ENCODE measurements at regions not wholly inside any gene's neighbourhood (a gene's known extent, or its start where the extent isn't known, plus 50 kb on each side); places are given as distances from the start of the nearest gene placed in this dataset.

GRCh38 chr10:57694956-57695608, 572.6 kb downstream of the IPMK start:
- H3K36me3 ChIP-seq = no peaks in the 10 kb centered on the region
- no peaks in the 10 kb centered on the region for H3K4me1 ChIP-seq
- H3K4me3 ChIP-seq = no peak overlapping the region
- 58 to 60% methylated on average over 3 of the region's 3 CpGs for WGBS, 2 donors
- H3K27ac ChIP-seq = no peak overlapping the region
- no peak for DNase-seq
- no peaks in the 10 kb centered on the region for H3K9me3 ChIP-seq
- H3K27me3 ChIP-seq = no peaks in the 10 kb centered on the region
- no peak for TF ChIP-seq CTCF (IDR thresholded peaks at IDR 0.05)
- no peak for TF ChIP-seq POLR2A (IDR thresholded peaks at IDR 0.05)
- intact Hi-C loops (cut with DNase I) = no loop called here

- WGBS, 2 donors = 52 to 60% methylated on average over 2 of the region's 2 CpGs
- intact Hi-C loops (cut with DNase I) = no loop called here
- H3K27me3 ChIP-seq = no peaks in the 10 kb centered on the region
These were observed 575.3 kb downstream of the IPMK start for GRCh38 chr10:57692255-57692980.

GRCh38 chr10:57689596-57690297, 577.9 kb downstream of the IPMK start:
- DNase-seq = no peak
- no peak for TF ChIP-seq POLR2A (IDR thresholded peaks at IDR 0.05)
- no peak for TF ChIP-seq CTCF (IDR thresholded peaks at IDR 0.05)
- H3K36me3 ChIP-seq = no peaks in the 10 kb centered on the region
- no peak overlapping the region for H3K4me3 ChIP-seq
- intact Hi-C loops (cut with DNase I) = no loop called here
- no peaks in the 10 kb centered on the region for H3K4me1 ChIP-seq
- no peaks in the 10 kb centered on the region for H3K27me3 ChIP-seq
- H3K27ac ChIP-seq = no peak overlapping the region
- WGBS, 2 donors = 55 to 62% methylated on average over 5 of the region's 5 CpGs
- no peaks in the 10 kb centered on the region for H3K9me3 ChIP-seq

More at GRCh38 chr10:57692255-57692980, 575.3 kb downstream of the IPMK start:
- no peak overlapping the region for H3K4me3 ChIP-seq
- no peaks in the 10 kb centered on the region for H3K36me3 ChIP-seq
- no peaks in the 10 kb centered on the region for H3K4me1 ChIP-seq
- H3K9me3 ChIP-seq = no peaks in the 10 kb centered on the region
- DNase-seq = no peak
- TF ChIP-seq CTCF (IDR thresholded peaks at IDR 0.05) (no peak), POLR2A (IDR thresholded peaks at IDR 0.05) (no peak)
- no peak overlapping the region for H3K27ac ChIP-seq

- H3K27ac ChIP-seq = no peak overlapping the region
- H3K9me3 ChIP-seq = peaks cover 0 to 6% (median 0%) of the 10 kb centered on the region in 3 donors
- intact Hi-C loops (cut with DNase I) = no loop called here
- no peak for DNase-seq
- 80 to 93% methylated on average over 1 of the region's 1 CpG for WGBS, 2 donors
- no peak overlapping the region for H3K4me3 ChIP-seq
- H3K27me3 ChIP-seq = no peaks in the 10 kb centered on the region
- H3K36me3 ChIP-seq = no peaks in the 10 kb centered on the region
- TF ChIP-seq POLR2A (IDR thresholded peaks at IDR 0.05) (no peak), CTCF (IDR thresholded peaks at IDR 0.05) (no peak)
- no peaks in the 10 kb centered on the region for H3K4me1 ChIP-seq
These were observed 587.8 kb downstream of the IPMK start for GRCh38 chr10:57679916-57680315.

GRCh38 chr10:57675125-57675524, 592.6 kb downstream of the IPMK start:
- WGBS, 2 donors = 45 to 84% methylated on average over 1 of the region's 1 CpG
- H3K27me3 ChIP-seq = no peaks in the 10 kb centered on the region
- TF ChIP-seq POLR2A (IDR thresholded peaks at IDR 0.05) = no peak
- no peak for TF ChIP-seq CTCF (IDR thresholded peaks at IDR 0.05)

More at GRCh38 chr10:57675125-57675524, 592.6 kb downstream of the IPMK start:
- Histone ChIP-seq H3K36me3 (no peaks in the 10 kb centered on the region), H3K4me3 (no peak overlapping the region), H3K27ac (no peak overlapping the region), H3K4me1 (no peaks in the 10 kb centered on the region), H3K9me3 (peaks cover 0 to 6% (median 0%) of the 10 kb centered on the region in 3 donors)
- DNase-seq = no peak
- intact Hi-C loops (cut with DNase I) = no loop called here

Data from esophagus squamous epithelium (tissue), 5 donors.